B cell (primary cell): ENCODE measurements at regions not wholly inside any gene's neighbourhood (a gene's known extent, or its start where the extent isn't known, plus 50 kb on each side); places are given as distances from the start of the nearest gene placed in this dataset.

Source experiments
- ATAC-seq: fragments of 200-7000 bp; cut with Tn5 transposase; one replicate; pipeline ENCODE4 v1.10.0; 2021; ENCODE audit warnings: low read depth, mild to moderate bottlenecking, moderate number of reproducible peaks, moderate library complexity
- CTCF ChIA-PET: fragments of 350-600 bp; sonication (Branson Sonifier 250); formaldehyde crosslinking; loops from one replicate; lab custom pipeline; 2021; ENCODE audit warnings: antibody characterized with exemption, inconsistent platforms; lab: Charles Lee
- POLR2A ChIA-PET: fragments of 350-600 bp; sonication (Branson Sonifier 250); formaldehyde crosslinking; loops from one replicate; lab custom pipeline; 2021; ENCODE audit warnings: antibody characterized with exemption; lab: Charles Lee
- DNase-seq: peaks from one replicate; pipeline ENCODE4 v3.0.0; 2013
- H2AFZ ChIP-seq: 2 replicates; pipeline ENCODE4 v1.6.1; 2012; ENCODE audit warnings: mild to moderate bottlenecking, low read depth, low read length; ENCODE audit not compliant: insufficient read depth, poor library complexity, severe bottlenecking
- H3K27ac ChIP-seq, 2 donors: 1 replicate in 1 of 2; 2 replicates in 1 of 2; pipeline ENCODE4 v1.5.1; 2012 to 2013; ENCODE audit warnings: low read length in 2 of 2, mild to moderate bottlenecking in 2 of 2, moderate library complexity in 1 of 2
- H3K27me3 ChIP-seq, 4 experiments: fragments of 200-600 bp in 1 of 4; sonication (generic) in 1 of 4; replicated peaks in 1 of 4; 1 replicate in 2 of 4; 2 replicates in 2 of 4; pipeline versions ENCODE4 v1.6.1 to v1.7.0; 2013 to 2016; ENCODE audit warnings: low read length in 3 of 4, mild to moderate bottlenecking in 2 of 4, mixed read lengths in 1 of 4, moderate library complexity in 1 of 4; ENCODE audit not compliant: insufficient read depth in 4 of 4, control insufficient read depth in 3 of 4; ENCODE audit errors: control extremely low read depth in 1 of 4
- H3K36me3 ChIP-seq, 2 experiments: replicated peaks in 1 of 2; 1 replicate in 1 of 2; 2 replicates in 1 of 2; pipeline versions ENCODE4 v1.6.1 to v1.7.1; 2013; ENCODE audit warnings: low read length in 1 of 2; ENCODE audit not compliant: insufficient read depth in 2 of 2, control insufficient read depth in 1 of 2; ENCODE audit errors: control extremely low read depth in 1 of 2, extremely low read depth in 1 of 2
- H3K4me1 ChIP-seq, 2 donors: fragments of 200-600 bp in 1 of 2; sonication (generic) in 1 of 2; 1 replicate in 1 of 2; 2 replicates in 1 of 2; pipeline versions ENCODE4 v1.5.1 to v1.6.1; 2013 to 2017; ENCODE audit warnings: low read length in 2 of 2; ENCODE audit not compliant: control insufficient read depth in 2 of 2, insufficient read depth in 2 of 2
- H3K4me2 ChIP-seq: replicated peaks from 2 replicates; pipeline ENCODE3; 2012; ENCODE audit warnings: mild to moderate bottlenecking, low read depth, low read length; ENCODE audit not compliant: poor library complexity, severe bottlenecking
- H3K4me3 ChIP-seq, 5 experiments: fragments of 200-600 bp in 1 of 5; sonication (generic) in 1 of 5; 1 replicate in 3 of 5; 2 replicates in 2 of 5; pipeline versions ENCODE4 v1.5.1 to v1.7.0; 2011 to 2016; ENCODE audit warnings: low read length in 4 of 5, mild to moderate bottlenecking in 4 of 5, low read depth in 2 of 5, control low read depth in 1 of 5, moderate library complexity in 1 of 5; ENCODE audit not compliant: insufficient read depth in 1 of 5; ENCODE audit errors: control extremely low read depth in 1 of 5, extremely low read depth in 1 of 5
- H3K79me2 ChIP-seq: fragments of 200-600 bp; sonication (generic); one replicate; pipeline ENCODE4 v1.6.0; 2016; ENCODE audit warnings: low read length; ENCODE audit not compliant: control insufficient read depth, insufficient read depth
- H3K9ac ChIP-seq: fragments of 200-600 bp; sonication (generic); 2 replicates; pipeline ENCODE4 v1.6.1; 2017; ENCODE audit warnings: mild to moderate bottlenecking, low read length, moderate library complexity
- H3K9me3 ChIP-seq, 3 donors: one replicate each; pipeline versions ENCODE4 v1.6.1 to v1.7.1; 2013; ENCODE audit warnings: low read length in 2 of 3; ENCODE audit not compliant: control insufficient read depth in 2 of 3, insufficient read depth in 1 of 3; ENCODE audit errors: control extremely low read depth in 1 of 3
- H4K20me1 ChIP-seq: 2 replicates; pipeline ENCODE4 v1.6.0; 2012; ENCODE audit warnings: mild to moderate bottlenecking, low read length; ENCODE audit not compliant: insufficient read depth, control insufficient read depth, poor library complexity, severe bottlenecking
- H3K27ac Mint-ChIP-seq: one replicate; pipeline ENCODE4 v1.8.0; 2021; ENCODE audit warnings: mixed read lengths
- H3K27me3 Mint-ChIP-seq: one replicate; pipeline ENCODE4 v1.8.0; 2021; ENCODE audit warnings: mixed read lengths
- H3K4me1 Mint-ChIP-seq: one replicate; pipeline ENCODE4 v1.8.0; 2021; ENCODE audit warnings: mixed read lengths
- H3K4me3 Mint-ChIP-seq: one replicate; pipeline ENCODE4 v1.8.0; 2021; ENCODE audit warnings: mixed read lengths
- H3K9me3 Mint-ChIP-seq: one replicate; pipeline ENCODE4 v1.8.0; 2022; ENCODE audit warnings: mixed read lengths; ENCODE audit not compliant: insufficient read depth
- CTCF ChIP-seq: fragments of 200-600 bp; IDR thresholded peaks from one replicate; pipeline ENCODE4 v1.8.0; 2022; ENCODE audit warnings: antibody characterized with exemption, mild to moderate bottlenecking
- EZH2 ChIP-seq: IDR thresholded peaks from 2 replicates; pipeline ENCODE4 v1.6.1; 2012; ENCODE audit warnings: borderline replicate concordance, low read depth, mild to moderate bottlenecking, moderate library complexity, low read length; ENCODE audit not compliant: insufficient read depth, poor library complexity, severe bottlenecking
- WGBS: methylation state at CpG from one replicate; pipeline ENCODE4 v1.1.5; 2013; ENCODE audit warnings: missing lambda C conversion rate; ENCODE audit not compliant: insufficient coverage; 5-methylcytosine and 5-hydroxymethylcytosine counted together
- intact Hi-C: fragments of 100-400 bp; cut with micrococcal nuclease; formaldehyde crosslinking; loops from one replicate; pipeline ENCODE4 v1.10.0; 2022

- Histone ChIP-seq H4K20me1 (no peaks in the 10 kb centered on the region), H3K27ac (no peak overlapping the region), H3K4me3 (no peak overlapping the region), H3K4me2 (no peak overlapping the region), H2AFZ (no peak overlapping the region), H3K79me2 (no peaks in the 10 kb centered on the region), H3K9me3 (no peaks in the 10 kb centered on the region), H3K27me3 (no peaks in the 10 kb centered on the region), H3K36me3 (no peaks in the 10 kb centered on the region), H3K9ac (no peak overlapping the region), H3K4me1 (peaks cover 10 to 13% of the 10 kb centered on the region in 2 donors)
- H3K27me3 Mint-ChIP-seq, result no peaks in the 10 kb centered on the region
- ChIA-PET CTCF (no interaction called here), POLR2A (no interaction called here)
- no peak for TF ChIP-seq EZH2
- 92% methylated on average over 6 of the region's 8 CpGs for WGBS
- DNase-seq (no peak), ATAC-seq (no peak)
- peaks cover 11% of the 10 kb centered on the region for H3K4me1 Mint-ChIP-seq
- no peaks in the 10 kb centered on the region for H3K9me3 Mint-ChIP-seq
- intact Hi-C loops, result no loop called here
- no peak overlapping the region for H3K27ac Mint-ChIP-seq
- H3K4me3 Mint-ChIP-seq, result no peak overlapping the region
Measured at GRCh38 chr5:159799701-159800100, 116.6 kb upstream of the ADRA1B start.

- Histone ChIP-seq H3K79me2 (no peaks in the 10 kb centered on the region), H3K27ac (no peak overlapping the region), H4K20me1 (no peaks in the 10 kb centered on the region), H3K4me1 (peaks cover 10 to 13% of the 10 kb centered on the region in 2 donors), H3K9me3 (no peaks in the 10 kb centered on the region), H3K27me3 (no peaks in the 10 kb centered on the region), H3K4me2 (no peak overlapping the region), H3K4me3 (no peak overlapping the region), H2AFZ (no peak overlapping the region), H3K9ac (no peak overlapping the region), H3K36me3 (no peaks in the 10 kb centered on the region)
- WGBS, result 92% methylated on average over 2 of the region's 8 CpGs
- H3K27ac Mint-ChIP-seq, result no peak overlapping the region
- H3K27me3 Mint-ChIP-seq, result no peaks in the 10 kb centered on the region
- TF ChIP-seq CTCF (no peak), EZH2 (no peak)
- no peak overlapping the region for H3K4me3 Mint-ChIP-seq
- ATAC-seq (no peak), DNase-seq (no peak)
- intact Hi-C loops, result no loop called here
- H3K9me3 Mint-ChIP-seq, result no peaks in the 10 kb centered on the region
- POLR2A ChIA-PET, result no interaction called here
- H3K4me1 Mint-ChIP-seq, result peaks cover 14% of the 10 kb centered on the region
- CTCF ChIA-PET, result no interaction called here
Measured at GRCh38 chr5:159800131-159800840, 116.0 kb upstream of the ADRA1B start.
